A673 (cell line): ENCODE measurements at regions not wholly inside any gene's neighbourhood (a gene's known extent, or its start where the extent isn't known, plus 50 kb on each side); places are given as distances from the start of the nearest gene placed in this dataset.
"Not testable (repeated sequence)": the region's sequence is repeated elsewhere in the genome, so short reads cannot be mapped to it uniquely, and the experiment has no call there.

Experiments used
- BruUV-seq: library from RNA; stranded (reverse); fragments of 400-500 nt; replicated peaks from 2 replicates; lab custom pipeline; 2021; lab: Mats Ljungman, UMichigan
- CTCF ChIA-PET: fragments of 300-600 bp; sonication (Branson Sonifier 250); formaldehyde crosslinking; loops from one replicate; lab custom pipeline; 2022; ENCODE audit warnings: antibody characterized with exemption; lab: Charles Lee
- POLR2A ChIA-PET: fragments of 300-600 bp; sonication (Branson Sonifier 250); formaldehyde crosslinking; loops from one replicate; lab custom pipeline; 2022; ENCODE audit warnings: antibody characterized with exemption; ENCODE audit not compliant: low non-redundant PET; lab: Charles Lee
- DNase-seq: peaks from one replicate; pipeline ENCODE4 v3.0.0-alpha.2; 2015; ENCODE audit warnings: low spot score
- H3K27ac ChIP-seq: fragments of 200-600 bp; sonication (generic); 2 replicates; pipeline ENCODE4 v1.5.1; 2016; ENCODE audit warnings: mixed run types, low read depth, mild to moderate bottlenecking, mixed read lengths, antibody characterized with exemption, low read length; ENCODE audit not compliant: poor library complexity, severe bottlenecking
- H3K27me3 ChIP-seq: fragments of 200-600 bp; sonication (generic); replicated peaks from 2 replicates; pipeline ENCODE4 v1.6.1; 2017; ENCODE audit warnings: mixed run types, low read depth, mild to moderate bottlenecking, mixed read lengths, antibody characterized with exemption, low read length; ENCODE audit not compliant: insufficient read depth, poor library complexity
- H3K36me3 ChIP-seq: fragments of 200-600 bp; sonication (generic); 2 replicates; pipeline ENCODE4 v1.6.1; 2016; ENCODE audit warnings: mixed run types, mild to moderate bottlenecking, mixed read lengths, antibody characterized with exemption, low read length; ENCODE audit not compliant: insufficient read depth, poor library complexity, severe bottlenecking
- H3K4me1 ChIP-seq: fragments of 200-600 bp; sonication (generic); 2 replicates; pipeline ENCODE4 v1.6.1; 2017; ENCODE audit warnings: mixed run types, mild to moderate bottlenecking, mixed read lengths, antibody characterized with exemption, low read length; ENCODE audit not compliant: insufficient read depth, poor library complexity, severe bottlenecking
- H3K4me3 ChIP-seq: fragments of 200-600 bp; sonication (generic); 2 replicates; pipeline ENCODE4 v1.5.1; 2016; ENCODE audit warnings: low read depth, mixed run types, mild to moderate bottlenecking, mixed read lengths, low read length; ENCODE audit not compliant: poor library complexity, severe bottlenecking
- H3K9me3 ChIP-seq: fragments of 200-600 bp; sonication (generic); 2 replicates; pipeline ENCODE4 v1.6.1; 2016; ENCODE audit warnings: mixed run types, low read depth, mild to moderate bottlenecking, mixed read lengths, antibody characterized with exemption, low read length; ENCODE audit not compliant: poor library complexity, severe bottlenecking
- CTCF ChIP-seq: fragments of 300-800, 200-600 bp; sonication (generic); conservative IDR thresholded peaks from 2 replicates; pipeline ENCODE4 v1.5.1; 2017; ENCODE audit warnings: low read depth, mild to moderate bottlenecking, antibody characterized with exemption, low read length, moderate library complexity, mixed read lengths
- EZH2 ChIP-seq: fragments of 200-600 bp; sonication (generic); IDR thresholded peaks from 2 replicates; pipeline ENCODE4 v1.6.1; 2017; ENCODE audit warnings: borderline replicate concordance, low read depth, mild to moderate bottlenecking, mixed read lengths, antibody characterized with exemption, low read length; ENCODE audit not compliant: poor library complexity, severe bottlenecking
- intact Hi-C: fragments of 100-400 bp; cut with micrococcal nuclease; formaldehyde crosslinking; loops from one replicate; pipeline ENCODE4 v1.10.0; 2022; ENCODE audit not compliant: unreplicated experiment

GRCh38 chr16:29148867-29149272, 164.0 kb downstream of the LAT start:
- Histone ChIP-seq H3K27me3 (no peaks in the 10 kb centered on the region), H3K27ac (no peak overlapping the region), H3K4me1 (no peaks in the 10 kb centered on the region), H3K4me3 (no peak overlapping the region), H3K36me3 (no peaks in the 10 kb centered on the region), H3K9me3 (no peaks in the 10 kb centered on the region)
- CTCF ChIA-PET: no interaction called here
- POLR2A ChIA-PET: no interaction called here
- intact Hi-C loops: no loop called here
- no peak for DNase-seq
- TF ChIP-seq EZH2: no peak
- TF ChIP-seq CTCF: no peak
- BruUV-seq: no TSS peak

GRCh38 chr16:29148131-29148691, 163.4 kb downstream of the LAT start:
- intact Hi-C loops: no loop called here
- ChIA-PET POLR2A (no interaction called here), CTCF (no interaction called here)
- Histone ChIP-seq H3K36me3 (no peaks in the 10 kb centered on the region), H3K4me1 (no peaks in the 10 kb centered on the region), H3K27ac (no peak overlapping the region), H3K27me3 (no peaks in the 10 kb centered on the region), H3K9me3 (no peaks in the 10 kb centered on the region), H3K4me3 (no peak overlapping the region)
- TF ChIP-seq EZH2: no peak
- TF ChIP-seq CTCF: no peak
- DNase-seq: no peak
- no TSS peak for BruUV-seq

GRCh38 chr16:29147710-29148109, 162.9 kb downstream of the LAT start:
- intact Hi-C loops, H3K27me3 ChIP-seq, H3K27ac ChIP-seq, DNase-seq, H3K4me1 ChIP-seq, CTCF ChIA-PET, BruUV-seq, H3K4me3 ChIP-seq, H3K36me3 ChIP-seq, POLR2A ChIA-PET, H3K9me3 ChIP-seq: not testable (repeated sequence)

GRCh38 chr16:29146808-29147643, 162.2 kb downstream of the LAT start:
- DNase-seq, BruUV-seq, POLR2A ChIA-PET, H3K27ac ChIP-seq, H3K9me3 ChIP-seq, H3K36me3 ChIP-seq, CTCF ChIA-PET, H3K4me1 ChIP-seq, H3K4me3 ChIP-seq, intact Hi-C loops, H3K27me3 ChIP-seq: not testable (repeated sequence)
